ENCODE measurements at regions not wholly inside any gene's neighbourhood (a gene's known extent, or its start where the extent isn't known, plus 50 kb on each side); places are given as distances from the start of the nearest gene placed in this dataset.

GRCh38 chr2:234240917-234241316 lies 190.4 kb downstream of the SPP2 start:
- Mint-ChIP-seq H3K27ac (no peak overlapping the region), H3K4me3 (no peak overlapping the region), H3K9me3 (peaks cover 19% of the 10 kb centered on the region; the same call in 2 of the 3 replicates), H3K36me3 (ENCODE audit: low read depth) (peaks cover 3% of the 10 kb centered on the region; the same call in 1 of the 3 replicates), H3K27me3 (ENCODE audit: insufficient read depth, low read depth, poor library complexity) (no peaks in the 10 kb centered on the region), H3K4me1 (no peaks in the 10 kb centered on the region; the same call in 2 of the 3 replicates)
- Histone ChIP-seq H3K4me2 (no peak overlapping the region), H2AFZ (no peak overlapping the region), H3K9me2 (ENCODE audit: insufficient read depth) (no peaks in the 10 kb centered on the region), H3K27me3 (ENCODE audit: insufficient read depth) (no peaks in the 10 kb centered on the region), H4K20me1 (replicated peaks; ENCODE audit: insufficient read depth) (no peaks in the 10 kb centered on the region), H3K4me3 (no peak overlapping the region), H3F3A (replicated peaks; ENCODE audit: low read depth) (no peaks in the 10 kb centered on the region), H3K79me2 (replicated peaks; ENCODE audit: insufficient read depth) (no peaks in the 10 kb centered on the region), H3K36me3 (ENCODE audit: insufficient read depth) (no peaks in the 10 kb centered on the region), H3K27ac (ENCODE audit: low read depth) (no peak overlapping the region), H3K4me1 (ENCODE audit: insufficient read depth) (peaks cover 4% of the 10 kb centered on the region; the same call in 1 of the 2 replicates)
- DNase-seq (ENCODE audit: low spot score) (no peak), ATAC-seq (no peak)
- TF ChIP-seq CTCF (conservative IDR thresholded peaks at IDR 0.05; ENCODE audit: low read depth in 2 of 2) (no peak), ETS1 (IDR thresholded peaks at IDR 0.05) (no peak), EZH2phosphoT487 (IDR thresholded peaks at IDR 0.05; ENCODE audit: unreplicated experiment) (no peak), ZNF331 (CRISPR knock-in tag; IDR thresholded peaks at IDR 0.05; ENCODE audit: low read depth) (no peak), NANOG (IDR thresholded peaks at IDR 0.05; ENCODE audit: borderline replicate concordance) (no peak), CREB1 (CRISPR knock-in tag; IDR thresholded peaks at IDR 0.05; ENCODE audit: low read depth) (no peak)

GRCh38 chr2:234235191-234235590 lies 184.7 kb downstream of the SPP2 start:
- Histone ChIP-seq H3K79me2 (replicated peaks; ENCODE audit: insufficient read depth) (no peaks in the 10 kb centered on the region), H3K9me2 (ENCODE audit: insufficient read depth) (no peaks in the 10 kb centered on the region; the same call in 1 of the 2 replicates), H3K4me3 (no peak overlapping the region), H3K27me3 (ENCODE audit: insufficient read depth) (no peaks in the 10 kb centered on the region), H3K4me2 (no peak overlapping the region), H2AFZ (no peak overlapping the region), H3F3A (replicated peaks; ENCODE audit: low read depth) (no peaks in the 10 kb centered on the region), H3K36me3 (ENCODE audit: insufficient read depth) (no peaks in the 10 kb centered on the region), H3K4me1 (ENCODE audit: insufficient read depth) (no peaks in the 10 kb centered on the region), H4K20me1 (replicated peaks; ENCODE audit: insufficient read depth) (no peaks in the 10 kb centered on the region), H3K27ac (ENCODE audit: low read depth) (no peak overlapping the region)
- ATAC-seq (no peak), DNase-seq (ENCODE audit: low spot score) (no peak)
- no peak overlapping the region for H3K27ac Mint-ChIP-seq
- no peak overlapping the region for H3K4me3 Mint-ChIP-seq
- no peaks in the 10 kb centered on the region for H3K4me1 Mint-ChIP-seq
- no peaks in the 10 kb centered on the region for H3K36me3 Mint-ChIP-seq (ENCODE audit: low read depth)
- H3K9me3 Mint-ChIP-seq, result peaks cover 15% of the 10 kb centered on the region; the same call in 2 of the 3 replicates
- H3K27me3 Mint-ChIP-seq (ENCODE audit: insufficient read depth, low read depth, poor library complexity), result no peaks in the 10 kb centered on the region
- no peak for TF ChIP-seq CREB1 (CRISPR knock-in tag; IDR thresholded peaks at IDR 0.05; ENCODE audit: low read depth)
- no peak for TF ChIP-seq POLR2AphosphoS5 (IDR thresholded peaks at IDR 0.05; ENCODE audit: low read depth)
- TF ChIP-seq ZNF331 (CRISPR knock-in tag; IDR thresholded peaks at IDR 0.05; ENCODE audit: low read depth), result no peak
- no peak for TF ChIP-seq REST (IDR thresholded peaks at IDR 0.05; ENCODE audit: unreplicated experiment)
